ENCODE measurements at regions not wholly inside any gene's neighbourhood (a gene's known extent, or its start where the extent isn't known, plus 50 kb on each side); places are given as distances from the start of the nearest gene placed in this dataset.

DNA sequence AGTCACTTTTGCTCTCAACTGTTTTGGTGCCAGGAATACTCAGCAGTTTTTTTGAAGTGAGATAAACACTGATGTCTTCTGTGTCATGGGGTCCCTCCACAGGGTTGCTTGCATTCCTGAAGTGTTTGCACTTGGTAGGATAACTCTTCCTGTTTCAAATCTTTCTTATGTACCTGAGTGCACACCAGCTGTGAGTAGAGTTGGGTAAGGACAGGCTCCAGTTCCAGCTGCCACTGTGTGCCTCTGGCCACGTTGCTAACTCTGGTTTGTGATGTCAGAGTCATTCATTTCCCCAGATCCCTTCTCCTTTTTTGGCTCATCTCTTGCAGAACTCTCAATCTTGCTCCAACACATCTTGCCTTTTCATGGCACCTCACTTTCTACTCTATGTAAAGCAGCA lies 356.3 kb upstream of the B3GALT2 start:
- H3K4me2 ChIP-seq (ENCODE audit: control insufficient read depth, insufficient read depth): no peak overlapping the region
- no peaks in the 10 kb centered on the region for H4K20me1 ChIP-seq (ENCODE audit: control insufficient read depth, insufficient read depth)
- WGBS (ENCODE audit: insufficient coverage, insufficient replicate concordance, low lambda C conversion rate, missing lambda C conversion rate): 17% methylated on average over 1 of the region's 1 CpG
- ATAC-seq (no peak), DNase-seq (ENCODE audit: low read depth, low spot score) (no peak), FAIRE-seq (no peak)
- no peak overlapping the region for H3K27ac ChIP-seq (ENCODE audit: control insufficient read depth, insufficient read depth)
- H3K36me3 ChIP-seq (ENCODE audit: control insufficient read depth in 2 of 2, insufficient read depth in 2 of 2, low read length in 1 of 2): no peaks in the 10 kb centered on the region
- in situ Hi-C loops (cut with MboI) (no loop called here), intact Hi-C loops (cut with micrococcal nuclease; ENCODE audit: unreplicated experiment) (no loop called here)
- TF ChIP-seq SIX5 (IDR thresholded peaks at IDR 0.05; ENCODE audit: low read depth, low read length, severe bottlenecking): no peak
- TF ChIP-seq MTA3 (IDR thresholded peaks at IDR 0.05; ENCODE audit: borderline replicate concordance, low read length): no peak
- no peak for TF ChIP-seq JUND (IDR thresholded peaks at IDR 0.05; ENCODE audit: low read depth, low read length)
- TF ChIP-seq TARDBP (IDR thresholded peaks at IDR 0.05; ENCODE audit: borderline replicate concordance): no peak
- TF ChIP-seq RB1 (IDR thresholded peaks at IDR 0.05; ENCODE audit: borderline replicate concordance): no peak
- TF ChIP-seq SPI1 (IDR thresholded peaks at IDR 0.05; ENCODE audit: borderline replicate concordance, insufficient read depth, low read depth, low read length): no peak
- TF ChIP-seq NFIC (IDR thresholded peaks at IDR 0.05; ENCODE audit: low read depth, low read length): no peak
- no peak for TF ChIP-seq RBBP5 (conservative IDR thresholded peaks at IDR 0.05)
- TF ChIP-seq EED (IDR thresholded peaks at IDR 0.05; ENCODE audit: low read depth): no peak
- TF ChIP-seq, protein P1, sequence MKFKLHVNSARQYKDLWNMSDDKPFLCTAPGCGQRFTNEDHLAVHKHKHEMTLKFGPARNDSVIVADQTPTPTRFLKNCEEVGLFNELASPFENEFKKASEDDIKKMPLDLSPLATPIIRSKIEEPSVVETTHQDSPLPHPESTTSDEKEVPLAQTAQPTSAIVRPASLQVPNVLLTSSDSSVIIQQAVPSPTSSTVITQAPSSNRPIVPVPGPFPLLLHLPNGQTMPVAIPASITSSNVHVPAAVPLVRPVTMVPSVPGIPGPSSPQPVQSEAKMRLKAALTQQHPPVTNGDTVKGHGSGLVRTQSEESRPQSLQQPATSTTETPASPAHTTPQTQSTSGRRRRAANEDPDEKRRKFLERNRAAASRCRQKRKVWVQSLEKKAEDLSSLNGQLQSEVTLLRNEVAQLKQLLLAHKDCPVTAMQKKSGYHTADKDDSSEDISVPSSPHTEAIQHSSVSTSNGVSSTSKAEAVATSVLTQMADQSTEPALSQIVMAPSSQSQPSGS (IDR thresholded peaks at IDR 0.05; ENCODE audit: low read length): no peak
- BruUV-seq (replicated peaks): no TSS peak
- H3K4me3 ChIP-seq: no peak overlapping the region
- peaks cover 0 to 3% of the 10 kb centered on the region in 2 experiments; a peak in 1 of 4 replicates for H3K27me3 ChIP-seq (replicated peaks in 1 of 2; ENCODE audit: control insufficient read depth in 2 of 2, insufficient read depth in 2 of 2, low read length in 1 of 2)
- no peak overlapping the region for H2AFZ ChIP-seq (ENCODE audit: control insufficient read depth, low read depth, low read length)
- SMC1A ChIA-PET (ENCODE audit: uncharacterized antibody, unreplicated experiment): no interaction called here
- RAD21 ChIA-PET (ENCODE audit: unreplicated experiment): no interaction called here
- no peaks in the 10 kb centered on the region for H3K79me2 ChIP-seq (ENCODE audit: control insufficient read depth, insufficient read depth, low read length)
- H3K4me1 ChIP-seq (ENCODE audit: control insufficient read depth, insufficient read depth, low read length): peaks cover 26% of the 10 kb centered on the region
- CTCF ChIA-PET: no interaction called here
- no peaks in the 10 kb centered on the region for H3K9me3 ChIP-seq (replicated peaks; ENCODE audit: control insufficient read depth, insufficient read depth, low read length)
- POLR2A ChIA-PET: no interaction called here
- H3K9ac ChIP-seq (ENCODE audit: control insufficient read depth, insufficient read depth, low read length): no peak overlapping the region
